Psoas muscle (tissue), 7 donors: ENCODE measurements at regions not wholly inside any gene's neighbourhood (a gene's known extent, or its start where the extent isn't known, plus 50 kb on each side); places are given as distances from the start of the nearest gene placed in this dataset.

Experiments used
- ATAC-seq, 4 donors: fragments of 200-7000 bp; cut with Tn5 transposase; one replicate each; pipeline ENCODE4 v1.9.1; 2020; ENCODE audit warnings: moderate library complexity in 3 of 4, mild to moderate bottlenecking in 2 of 4
- DNase-seq, 2 donors: peaks; one replicate each; pipeline ENCODE4 v3.0.0-alpha.2; 2020
- H3K27ac ChIP-seq: fragments of 200-600 bp; one replicate; pipeline ENCODE4 v1.8.0; 2022
- H3K27me3 ChIP-seq, 3 donors: fragments of 200-600 bp in 1 of 3; one replicate each; pipeline versions ENCODE4 v1.6.1 to v1.8.0; 2013 to 2022; ENCODE audit warnings: low read length in 2 of 3, mild to moderate bottlenecking in 2 of 3, moderate library complexity in 1 of 3; ENCODE audit not compliant: insufficient read depth in 3 of 3
- H3K36me3 ChIP-seq, 2 donors: fragments of 200-600 bp in 1 of 2; one replicate each; pipeline versions ENCODE4 v1.6.1 to v1.8.0; 2013 to 2022; ENCODE audit warnings: low read depth in 1 of 2, mild to moderate bottlenecking in 1 of 2, moderate library complexity in 1 of 2; ENCODE audit not compliant: insufficient read depth in 1 of 2
- H3K4me1 ChIP-seq: fragments of 200-600 bp; one replicate; pipeline ENCODE4 v1.8.0; 2022
- H3K4me3 ChIP-seq: fragments of 200-600 bp; one replicate; pipeline ENCODE4 v1.8.0; 2022; ENCODE audit warnings: mild to moderate bottlenecking
- H3K9me3 ChIP-seq: fragments of 200-600 bp; one replicate; pipeline ENCODE4 v1.8.0; 2022
- CTCF ChIP-seq: fragments of 200-600 bp; IDR thresholded peaks from one replicate; pipeline ENCODE4 v1.8.0; 2022; ENCODE audit warnings: antibody characterized with exemption
- WGBS, 3 donors: extraction: QIAGEN DNeasy Blood & Tissue Kit; methylation state at CpG; one replicate each; pipeline versions ENCODE4 v1.1.6 to v1.1.7; 2013; 5-methylcytosine and 5-hydroxymethylcytosine counted together
- intact Hi-C, 2 donors: fragments of 100-400 bp; cut with DNase I; formaldehyde crosslinking; loops; one replicate each; pipeline versions ENCODE4 v1.11.0 to v1.14.2; 2022
- donor health status: healthy with polysubstance abuse.
- donor health status: DM: no; HTN: no; CAD: no; lungs with moderate emphysema.
- donor health status: Bipolar disorder and iron deficiency.
- donor health status: healthy.
- donor health status: DM: yes; HTN: yes; CAD: no.
- donor health status: DM: no; HTN: no; CAD: no.
- donor health status: DM: yes; HTN: yes; CAD: no.

GRCh38 chr11:106160494-106160893, 83.0 kb downstream of the AASDHPPT start:
- no peak overlapping the region for H3K4me3 ChIP-seq
- intact Hi-C loops: no loop called here
- ATAC-seq: no peak
- TF ChIP-seq CTCF: no peak
- H3K36me3 ChIP-seq: no peaks in the 10 kb centered on the region
- 84 to 89% (median 85%) methylated on average over 7 of the region's 7 CpGs for WGBS, 3 donors
- H3K27me3 ChIP-seq: no peaks in the 10 kb centered on the region
- DNase-seq: no peak
- no peak overlapping the region for H3K27ac ChIP-seq
- no peaks in the 10 kb centered on the region for H3K9me3 ChIP-seq
- no peaks in the 10 kb centered on the region for H3K4me1 ChIP-seq

GRCh38 chr11:106161775-106162634, 84.5 kb downstream of the AASDHPPT start:
- no peaks in the 10 kb centered on the region for H3K27me3 ChIP-seq
- 62 to 63% (median 62%) methylated on average over 3 of the region's 3 CpGs for WGBS, 3 donors
- no peak for ATAC-seq

GRCh38 chr11:106167085-106167484, 89.6 kb downstream of the AASDHPPT start:
- DNase-seq: no peak
- Histone ChIP-seq H3K4me3 (no peak overlapping the region), H3K27ac (no peak overlapping the region), H3K4me1 (no peaks in the 10 kb centered on the region), H3K36me3 (no peaks in the 10 kb centered on the region), H3K27me3 (no peaks in the 10 kb centered on the region), H3K9me3 (peaks cover 13% of the 10 kb centered on the region)
- ATAC-seq: no peak
- no peak for TF ChIP-seq CTCF
- intact Hi-C loops: no loop called here

More at GRCh38 chr11:106161775-106162634, 84.5 kb downstream of the AASDHPPT start:
- Histone ChIP-seq H3K9me3 (peaks cover 2% of the 10 kb centered on the region), H3K27ac (no peak overlapping the region), H3K4me3 (no peak overlapping the region), H3K4me1 (no peaks in the 10 kb centered on the region), H3K36me3 (no peaks in the 10 kb centered on the region)
- intact Hi-C loops: no loop called here
- DNase-seq: no peak
- no peak for TF ChIP-seq CTCF

GRCh38 chr11:106172386-106172991, 95.0 kb downstream of the AASDHPPT start:
- Histone ChIP-seq H3K4me1 (no peaks in the 10 kb centered on the region), H3K36me3 (no peaks in the 10 kb centered on the region), H3K27me3 (no peaks in the 10 kb centered on the region), H3K4me3 (no peak overlapping the region), H3K27ac (no peak overlapping the region), H3K9me3 (peaks cover 7% of the 10 kb centered on the region)
- intact Hi-C loops: no loop called here
- WGBS, 3 donors: 57 to 66% (median 63%) methylated on average over 4 of the region's 4 CpGs
- no peak for TF ChIP-seq CTCF
- no peak for ATAC-seq
- DNase-seq: no peak
